ENCODE measurements at regions not wholly inside any gene's neighbourhood (a gene's known extent, or its start where the extent isn't known, plus 50 kb on each side); places are given as distances from the start of the nearest gene placed in this dataset.
A peak's percentile ranks its signal among the peaks of the same experiment; 100 is the strongest.

DNA sequence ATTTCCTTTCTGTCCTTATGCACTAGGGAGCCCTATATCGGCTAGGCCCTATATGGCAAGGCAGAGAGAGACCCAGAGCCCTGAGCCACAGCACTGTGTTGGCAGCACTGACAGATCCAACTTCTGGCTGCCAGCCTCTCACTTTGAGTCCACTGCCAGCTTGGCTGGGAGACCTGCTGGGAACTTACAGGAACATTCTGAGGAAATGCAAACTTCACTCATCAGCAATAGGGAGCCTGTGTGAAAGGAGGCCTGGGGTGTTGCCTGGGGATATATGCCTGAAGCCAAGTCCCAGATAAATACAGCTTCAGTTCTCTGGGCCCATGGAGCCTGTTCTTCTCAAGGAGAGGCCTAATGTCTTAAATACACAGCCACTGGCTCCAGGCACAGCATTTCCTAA lies 78.0 kb downstream of the ADRB2 start:
- Histone ChIP-seq H3K9me3 (no peaks in the 10 kb centered on the region), H3K4me1 (peaks cover 0 to 36% (median 26%) of the 10 kb centered on the region in 4 donors), H3K4me3 (no peak overlapping the region), H3K27ac (replicated peaks in 1 of 4) (peak overlapping the region; percentile 34 to 75 (median 66)), H3K36me3 (no peaks in the 10 kb centered on the region), H3K27me3 (no peaks in the 10 kb centered on the region)
- intact Hi-C loops (cut with DNase I), result no loop called here
- no peak for DNase-seq (ENCODE audit: extremely low spot score)
- WGBS, result 71% methylated on average over 1 of the region's 1 CpG
- TF ChIP-seq CTCF (IDR thresholded peaks at IDR 0.05), result no peak
- peak in 1 of 2 donors; percentile 42 for TF ChIP-seq POLR2AphosphoS5 (IDR thresholded peaks at IDR 0.05)
- TF ChIP-seq POLR2A (IDR thresholded peaks at IDR 0.05; ENCODE audit: low read depth), result no peak

- Histone ChIP-seq H3K9me3 (no peaks in the 10 kb centered on the region), H3K4me1 (peaks cover 0 to 39% (median 30%) of the 10 kb centered on the region in 4 donors), H3K27ac (replicated peaks in 1 of 4) (peak overlapping the region in 3 of 4 donors; percentile 64 to 75 (median 68)), H3K27me3 (no peaks in the 10 kb centered on the region), H3K36me3 (no peaks in the 10 kb centered on the region), H3K4me3 (no peak overlapping the region)
- WGBS, result 100% methylated on average over 1 of the region's 1 CpG
- no peak for DNase-seq (ENCODE audit: extremely low spot score)
- TF ChIP-seq CTCF (IDR thresholded peaks at IDR 0.05), result no peak
- TF ChIP-seq POLR2A (IDR thresholded peaks at IDR 0.05; ENCODE audit: low read depth), result no peak
- intact Hi-C loops (cut with DNase I), result no loop called here
These were observed 79.1 kb downstream of the ADRB2 start for GRCh38 chr5:148905541-148905940.

- Histone ChIP-seq H3K4me3 (no peak overlapping the region), H3K9me3 (no peaks in the 10 kb centered on the region), H3K27ac (replicated peaks in 1 of 4) (no peak overlapping the region), H3K4me1 (peaks cover 0 to 40% (median 30%) of the 10 kb centered on the region in 4 donors), H3K36me3 (no peaks in the 10 kb centered on the region), H3K27me3 (no peaks in the 10 kb centered on the region)
- no peak for DNase-seq (ENCODE audit: extremely low spot score)
- TF ChIP-seq CTCF (IDR thresholded peaks at IDR 0.05) (no peak), POLR2AphosphoS5 (IDR thresholded peaks at IDR 0.05) (no peak), EP300 (IDR thresholded peaks at IDR 0.05) (no peak), POLR2A (IDR thresholded peaks at IDR 0.05; ENCODE audit: low read depth) (no peak)
- intact Hi-C loops (cut with DNase I), result no loop called here
- 75% methylated on average over 3 of the region's 3 CpGs for WGBS
These were observed 80.6 kb downstream of the ADRB2 start for GRCh38 chr5:148906968-148907367.

DNA sequence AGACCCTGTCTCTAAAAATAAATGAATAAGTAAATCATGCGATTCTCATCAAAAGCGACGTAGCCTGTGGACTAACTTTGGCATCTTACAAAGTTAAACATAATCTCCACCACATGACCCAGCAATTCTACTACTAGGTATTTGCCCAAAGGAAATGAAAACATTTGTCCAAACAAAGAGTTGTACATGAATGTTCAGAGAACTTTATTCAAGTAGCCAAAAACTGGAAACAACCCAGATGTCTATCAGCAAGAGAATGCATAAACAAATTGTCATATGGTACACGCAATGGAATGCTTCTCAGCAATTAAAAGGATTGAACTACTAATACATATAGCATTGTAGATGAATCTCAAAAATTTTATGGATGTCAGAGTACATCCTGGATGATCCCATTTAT lies 82.6 kb downstream of the ADRB2 start:
- H3K27ac ChIP-seq (replicated peaks in 1 of 4), result no peak overlapping the region
- TF ChIP-seq POLR2AphosphoS5 (IDR thresholded peaks at IDR 0.05), result no peak
- TF ChIP-seq EP300 (IDR thresholded peaks at IDR 0.05), result no peak
- TF ChIP-seq POLR2A (IDR thresholded peaks at IDR 0.05; ENCODE audit: low read depth), result no peak
- TF ChIP-seq CTCF (IDR thresholded peaks at IDR 0.05), result no peak
- DNase-seq (ENCODE audit: extremely low spot score), result no peak
- H3K36me3 ChIP-seq, result no peaks in the 10 kb centered on the region
- H3K4me3 ChIP-seq, result no peak overlapping the region
- H3K4me1 ChIP-seq, result peaks cover 0 to 57% (median 32%) of the 10 kb centered on the region in 4 donors
- no peaks in the 10 kb centered on the region for H3K27me3 ChIP-seq
- 52% methylated on average over 4 of the region's 4 CpGs for WGBS
- no peaks in the 10 kb centered on the region for H3K9me3 ChIP-seq
- intact Hi-C loops (cut with DNase I), result no loop called here

DNA sequence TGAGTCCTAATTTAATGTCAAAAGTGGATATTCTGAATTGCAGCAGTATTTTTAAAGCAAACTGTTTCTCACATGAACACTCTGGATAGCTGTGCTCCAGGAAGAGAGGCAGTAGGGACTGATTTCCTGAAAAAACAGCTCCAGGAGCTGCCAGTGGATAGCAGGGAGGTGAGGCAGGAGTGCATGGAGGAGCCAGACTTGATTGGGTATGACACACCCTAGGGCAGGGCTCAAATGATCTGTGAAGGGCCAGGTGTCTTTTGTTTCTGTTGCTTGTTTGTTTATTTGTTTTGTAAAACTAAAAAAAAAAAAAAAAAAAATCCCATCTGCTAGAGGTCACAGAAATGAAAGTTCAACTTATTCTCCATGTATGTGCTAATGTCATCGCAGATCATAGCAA lies 83.4 kb downstream of the ADRB2 start:
- Histone ChIP-seq H3K4me3 (no peak overlapping the region), H3K27ac (replicated peaks in 1 of 4) (no peak overlapping the region), H3K9me3 (no peaks in the 10 kb centered on the region), H3K36me3 (no peaks in the 10 kb centered on the region), H3K27me3 (no peaks in the 10 kb centered on the region), H3K4me1 (peaks cover 0 to 56% (median 24%) of the 10 kb centered on the region in 4 donors)
- TF ChIP-seq CTCF (IDR thresholded peaks at IDR 0.05) (no peak), POLR2A (IDR thresholded peaks at IDR 0.05; ENCODE audit: low read depth) (no peak), EP300 (IDR thresholded peaks at IDR 0.05) (no peak), POLR2AphosphoS5 (IDR thresholded peaks at IDR 0.05) (no peak)
- DNase-seq (ENCODE audit: extremely low spot score), result no peak
- 94% methylated on average over 1 of the region's 1 CpG for WGBS
- intact Hi-C loops (cut with DNase I), result no loop called here

Measured in esophagus muscularis mucosa (tissue), 4 donors.